Loucy (cell line): ENCODE measurements at regions not wholly inside any gene's neighbourhood (a gene's known extent, or its start where the extent isn't known, plus 50 kb on each side); places are given as distances from the start of the nearest gene placed in this dataset.

Experiments used
- EZH2phosphoT487 ChIP-seq: fragments of 200-600 bp; IDR thresholded peaks from 2 replicates; pipeline ENCODE4 v1.6.1; 2018; ENCODE audit warnings: antibody characterized with exemption, mild to moderate bottlenecking, moderate library complexity, borderline replicate concordance
- TF ChIP-seq, protein P1 (sequence below): fragments of 200-600 bp; sonication (generic); conservative IDR thresholded peaks from 2 replicates; pipeline ENCODE4 v1.5.1; 2014; ENCODE audit warnings: mild to moderate bottlenecking, antibody characterized with exemption, low read length

DNA sequence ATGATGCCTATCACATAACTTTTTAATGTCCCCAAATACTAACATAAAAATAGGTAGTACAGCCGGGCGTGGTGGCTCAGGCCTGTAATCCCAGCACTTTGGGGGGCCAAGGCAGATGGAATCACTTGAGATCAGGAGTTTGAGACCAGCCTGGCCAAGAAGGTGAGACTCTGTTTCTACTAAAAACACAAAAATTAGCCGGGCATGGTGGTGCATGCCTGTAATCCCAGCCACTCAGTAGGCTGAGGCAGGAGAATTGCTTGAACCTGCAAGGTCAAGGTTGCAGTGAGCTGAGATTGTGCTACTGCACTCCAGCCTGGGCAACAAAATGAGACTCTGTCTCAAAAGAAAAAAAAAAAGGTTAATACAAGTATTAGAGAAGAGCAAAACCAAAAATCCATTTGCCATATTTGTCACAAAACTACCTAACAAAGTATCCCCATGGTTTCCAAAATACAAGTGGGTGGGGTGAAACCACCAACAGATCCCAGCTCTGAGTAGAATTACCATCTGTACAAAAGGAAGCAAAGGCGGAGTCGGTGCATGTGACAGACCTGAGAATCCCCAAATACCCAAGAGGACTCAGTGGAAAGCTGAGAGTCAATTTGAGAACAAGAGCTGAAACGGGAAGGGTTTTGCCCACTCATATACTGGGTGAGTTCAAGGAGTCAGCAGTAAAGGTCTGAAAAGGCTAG is 113.2 kb downstream of the TOMM20 start:
- TF ChIP-seq, protein P1, sequence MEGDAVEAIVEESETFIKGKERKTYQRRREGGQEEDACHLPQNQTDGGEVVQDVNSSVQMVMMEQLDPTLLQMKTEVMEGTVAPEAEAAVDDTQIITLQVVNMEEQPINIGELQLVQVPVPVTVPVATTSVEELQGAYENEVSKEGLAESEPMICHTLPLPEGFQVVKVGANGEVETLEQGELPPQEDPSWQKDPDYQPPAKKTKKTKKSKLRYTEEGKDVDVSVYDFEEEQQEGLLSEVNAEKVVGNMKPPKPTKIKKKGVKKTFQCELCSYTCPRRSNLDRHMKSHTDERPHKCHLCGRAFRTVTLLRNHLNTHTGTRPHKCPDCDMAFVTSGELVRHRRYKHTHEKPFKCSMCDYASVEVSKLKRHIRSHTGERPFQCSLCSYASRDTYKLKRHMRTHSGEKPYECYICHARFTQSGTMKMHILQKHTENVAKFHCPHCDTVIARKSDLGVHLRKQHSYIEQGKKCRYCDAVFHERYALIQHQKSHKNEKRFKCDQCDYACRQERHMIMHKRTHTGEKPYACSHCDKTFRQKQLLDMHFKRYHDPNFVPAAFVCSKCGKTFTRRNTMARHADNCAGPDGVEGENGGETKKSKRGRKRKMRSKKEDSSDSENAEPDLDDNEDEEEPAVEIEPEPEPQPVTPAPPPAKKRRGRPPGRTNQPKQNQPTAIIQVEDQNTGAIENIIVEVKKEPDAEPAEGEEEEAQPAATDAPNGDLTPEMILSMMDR = no peak
- TF ChIP-seq EZH2phosphoT487 = no peak
